HG03565 (cell line): ENCODE measurements at regions not wholly inside any gene's neighbourhood (a gene's known extent, or its start where the extent isn't known, plus 50 kb on each side); places are given as distances from the start of the nearest gene placed in this dataset.

ENCODE experiments used
- ATAC-seq: cut with Tn5 transposase; IDR thresholded peaks from one replicate; pipeline ENCODE4 v1.9.1; 2021; ENCODE audit warnings: mild to moderate bottlenecking, moderate library complexity; ENCODE audit not compliant: unreplicated experiment

DNA sequence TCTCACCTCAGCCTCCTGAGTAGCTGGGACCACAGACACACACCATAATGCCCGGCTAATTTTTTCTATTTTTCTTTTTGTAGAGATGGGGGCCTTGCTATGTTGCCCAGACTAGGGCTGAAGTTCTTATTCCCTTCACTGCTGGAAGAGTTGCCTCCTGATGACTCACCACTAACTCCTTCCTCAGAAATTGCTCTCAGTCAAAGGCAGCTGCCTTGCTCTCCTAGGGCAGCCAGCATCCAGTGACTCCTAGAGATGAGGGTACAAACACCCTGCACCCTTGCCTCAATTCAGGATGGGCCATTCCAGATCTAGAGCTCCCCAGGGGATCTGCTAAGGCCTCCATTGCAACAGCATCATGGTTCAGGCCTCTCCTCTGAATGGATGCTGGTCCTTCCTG lies 54.0 kb upstream of the RASSF8 start:
- no peak for ATAC-seq

DNA sequence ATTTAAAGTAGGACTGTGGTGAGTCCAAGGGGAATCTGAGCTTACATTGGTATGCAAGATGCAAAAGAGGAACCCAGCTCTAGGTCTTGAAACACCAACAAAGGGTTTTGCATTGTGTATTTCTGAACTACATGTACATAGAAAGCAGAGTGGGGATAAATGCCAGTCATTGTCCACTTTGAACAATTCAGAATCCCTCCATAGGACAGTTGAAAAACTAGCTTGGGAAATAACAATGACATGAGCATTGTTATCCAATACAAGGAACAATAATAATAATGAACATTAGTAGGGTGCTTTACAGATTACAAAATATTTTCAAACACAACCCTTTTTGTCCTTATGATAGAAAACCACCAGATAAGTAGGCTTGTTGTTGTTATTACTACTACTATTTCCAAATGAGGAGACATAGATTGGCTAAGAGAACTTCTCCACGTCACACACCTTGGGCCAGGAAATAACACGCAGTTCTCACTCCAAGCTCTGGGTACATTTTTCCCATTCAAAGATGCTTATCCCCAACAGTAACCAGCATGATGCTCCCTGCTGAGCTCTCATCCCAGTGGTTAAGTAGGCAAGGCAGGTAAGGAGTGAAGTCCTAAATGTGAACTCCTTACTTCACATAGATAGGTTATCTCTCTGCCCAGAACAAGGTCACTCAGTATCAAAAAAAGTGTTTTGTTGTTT lies 51.7 kb upstream of the RASSF8 start:
- ATAC-seq, result no peak
